IPS-18c (cell line): ENCODE measurements at regions not wholly inside any gene's neighbourhood (a gene's known extent, or its start where the extent isn't known, plus 50 kb on each side); places are given as distances from the start of the nearest gene placed in this dataset.

ENCODE experiments used
- H3K4me3 ChIP-seq: 2 replicates; pipeline ENCODE4 v1.7.0; 2013; ENCODE audit warnings: low read depth, mild to moderate bottlenecking, low read length, moderate library complexity; ENCODE audit not compliant: insufficient read depth
- H3K9me3 ChIP-seq: one replicate; pipeline ENCODE4 v1.6.1; 2013; ENCODE audit warnings: mild to moderate bottlenecking, low read length, moderate library complexity; ENCODE audit not compliant: control insufficient read depth, insufficient read depth

- Histone ChIP-seq H3K9me3 (no peaks in the 10 kb centered on the region), H3K4me3 (no peak overlapping the region)
Observed at GRCh38 chr7:130942211-130942964, 208.4 kb upstream of the KLF14 start.

DNA sequence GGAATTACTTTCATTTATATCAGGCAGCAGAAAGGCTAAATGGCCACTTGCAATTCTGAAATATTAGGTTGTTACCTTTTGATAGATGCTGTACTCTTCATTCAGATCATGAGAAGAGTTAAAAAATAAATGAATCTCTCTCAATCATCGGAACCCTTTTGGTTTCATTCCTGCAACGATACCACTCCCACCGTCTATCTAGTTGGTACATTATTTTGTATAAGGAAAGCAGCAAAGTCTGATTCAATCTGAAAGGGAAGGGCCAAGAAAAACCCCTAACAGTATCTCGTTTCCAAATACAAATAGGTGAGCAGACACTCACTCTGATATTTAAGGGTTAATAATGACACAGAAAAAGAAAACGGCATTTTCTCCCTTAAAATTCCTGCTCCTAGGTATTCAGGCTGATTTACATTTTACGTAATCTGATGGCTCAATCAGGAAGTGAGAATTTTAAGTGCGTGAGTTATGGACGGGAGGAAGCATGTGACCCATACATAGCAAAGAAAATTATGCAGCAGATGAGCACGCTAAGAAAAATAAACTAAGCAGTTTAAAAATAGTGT is 209.4 kb upstream of the KLF14 start:
- H3K9me3 ChIP-seq: no peaks in the 10 kb centered on the region
- H3K4me3 ChIP-seq: no peak overlapping the region

DNA sequence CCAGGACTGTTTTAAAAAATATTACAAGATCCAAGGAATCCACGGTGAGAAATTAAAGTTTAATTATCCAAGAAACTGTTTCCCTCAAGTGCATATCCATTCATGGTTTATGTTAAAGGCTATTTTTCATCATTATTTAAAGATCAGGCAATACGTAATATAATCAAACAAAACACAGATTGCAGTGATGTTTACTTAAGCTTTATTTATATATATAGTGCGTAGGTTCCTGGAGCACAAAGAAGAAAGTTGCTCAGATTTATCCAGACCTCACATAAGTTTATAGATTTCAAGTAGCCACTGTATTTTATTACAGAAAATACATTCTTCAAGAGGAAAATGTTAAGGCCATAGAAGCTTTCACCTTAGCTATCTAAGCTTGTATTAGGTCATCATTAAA is 210.0 kb upstream of the KLF14 start:
- Histone ChIP-seq H3K4me3 (no peak overlapping the region), H3K9me3 (no peaks in the 10 kb centered on the region)

- Histone ChIP-seq H3K9me3 (no peaks in the 10 kb centered on the region), H3K4me3 (no peak overlapping the region)
Observed at GRCh38 chr7:130944997-130945396, 211.0 kb upstream of the KLF14 start.

DNA sequence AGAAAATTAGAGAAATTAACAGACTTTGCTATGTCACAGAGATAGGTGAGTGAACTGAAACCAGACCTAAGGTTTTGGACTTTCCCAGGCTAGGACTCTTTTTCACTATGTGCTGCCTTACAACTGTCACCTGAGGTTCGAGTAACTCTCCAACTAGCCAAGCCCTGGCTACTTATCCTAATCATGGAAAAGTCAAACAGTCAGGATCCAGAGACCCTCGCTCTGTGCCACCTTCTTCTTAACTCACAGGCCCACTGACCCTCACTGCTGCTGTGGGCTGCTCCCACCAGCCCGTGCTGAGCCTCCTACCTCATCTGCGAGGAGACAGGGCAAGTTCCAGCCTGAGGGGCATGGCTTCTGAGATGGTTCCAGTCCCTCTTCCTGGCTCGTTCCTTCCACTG is 211.4 kb upstream of the KLF14 start:
- H3K9me3 ChIP-seq: no peaks in the 10 kb centered on the region
- H3K4me3 ChIP-seq: no peak overlapping the region

DNA sequence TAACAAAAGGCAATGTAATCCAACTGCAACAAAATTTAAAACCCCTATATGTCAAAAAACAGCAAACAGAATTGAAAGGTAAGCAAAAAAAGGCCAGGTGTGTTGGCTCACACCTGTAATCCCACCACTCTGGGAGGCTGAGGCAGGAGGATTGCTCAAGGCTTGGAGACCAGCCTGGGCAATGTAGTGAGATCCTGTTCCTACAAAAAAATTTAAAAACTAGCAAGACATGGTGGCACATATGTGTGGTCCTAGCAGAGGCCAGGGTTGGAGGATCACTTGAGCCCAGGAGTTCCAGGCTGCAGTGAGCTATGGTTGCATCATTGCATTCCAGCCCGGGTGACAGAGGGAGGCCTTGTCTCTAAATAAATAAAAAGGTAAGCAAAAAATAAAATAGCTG is 212.1 kb upstream of the KLF14 start:
- no peaks in the 10 kb centered on the region for H3K9me3 ChIP-seq
- H3K4me3 ChIP-seq: no peak overlapping the region

GRCh38 chr7:130947792-130948580 is 214.0 kb upstream of the KLF14 start:
- Histone ChIP-seq H3K4me3 (no peak overlapping the region), H3K9me3 (no peaks in the 10 kb centered on the region)

GRCh38 chr7:130948822-130949221 is 214.8 kb upstream of the KLF14 start:
- Histone ChIP-seq H3K4me3 (no peak overlapping the region), H3K9me3 (no peaks in the 10 kb centered on the region)

GRCh38 chr7:130949550-130949949 is 215.5 kb upstream of the KLF14 start:
- Histone ChIP-seq H3K4me3 (no peak overlapping the region), H3K9me3 (no peaks in the 10 kb centered on the region)

- no peak overlapping the region for H3K4me3 ChIP-seq
- no peaks in the 10 kb centered on the region for H3K9me3 ChIP-seq
Observed at GRCh38 chr7:130950054-130950453, 216.0 kb upstream of the KLF14 start.

GRCh38 chr7:130950741-130951140 is 216.7 kb upstream of the KLF14 start:
- Histone ChIP-seq H3K9me3 (no peaks in the 10 kb centered on the region), H3K4me3 (no peak overlapping the region)

DNA sequence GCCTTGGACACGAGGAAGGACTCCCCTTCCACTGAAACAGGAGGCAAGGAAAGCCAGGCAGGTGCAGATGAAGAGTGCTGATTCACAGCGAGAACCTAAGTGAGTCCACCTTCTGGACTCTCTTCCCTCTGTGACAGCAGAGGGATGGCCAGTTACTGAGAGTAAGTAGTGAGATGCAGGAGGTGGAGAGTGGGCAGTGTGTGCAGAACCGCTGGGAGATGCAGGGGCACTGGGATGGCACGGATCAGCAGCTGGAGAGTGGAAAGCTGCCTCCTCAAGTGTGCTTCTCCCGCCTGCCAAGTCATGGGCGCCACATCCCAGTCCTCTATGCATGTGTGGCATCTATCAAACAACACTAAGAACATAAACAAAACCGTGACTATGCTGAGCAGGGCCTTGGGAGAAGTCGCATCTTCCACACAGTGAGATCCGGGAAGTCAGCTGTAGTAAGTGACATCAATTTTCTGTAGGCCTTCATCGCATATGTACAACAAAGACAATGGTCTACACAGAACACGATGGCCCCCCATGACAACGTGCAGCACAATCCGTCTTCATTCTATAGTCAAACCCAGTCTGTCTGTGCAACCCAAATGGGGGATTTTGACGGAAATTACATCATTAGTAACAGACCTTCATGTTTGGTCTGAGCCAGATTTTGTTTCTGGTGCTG is 217.4 kb upstream of the KLF14 start:
- H3K9me3 ChIP-seq: no peaks in the 10 kb centered on the region
- no peak overlapping the region for H3K4me3 ChIP-seq

DNA sequence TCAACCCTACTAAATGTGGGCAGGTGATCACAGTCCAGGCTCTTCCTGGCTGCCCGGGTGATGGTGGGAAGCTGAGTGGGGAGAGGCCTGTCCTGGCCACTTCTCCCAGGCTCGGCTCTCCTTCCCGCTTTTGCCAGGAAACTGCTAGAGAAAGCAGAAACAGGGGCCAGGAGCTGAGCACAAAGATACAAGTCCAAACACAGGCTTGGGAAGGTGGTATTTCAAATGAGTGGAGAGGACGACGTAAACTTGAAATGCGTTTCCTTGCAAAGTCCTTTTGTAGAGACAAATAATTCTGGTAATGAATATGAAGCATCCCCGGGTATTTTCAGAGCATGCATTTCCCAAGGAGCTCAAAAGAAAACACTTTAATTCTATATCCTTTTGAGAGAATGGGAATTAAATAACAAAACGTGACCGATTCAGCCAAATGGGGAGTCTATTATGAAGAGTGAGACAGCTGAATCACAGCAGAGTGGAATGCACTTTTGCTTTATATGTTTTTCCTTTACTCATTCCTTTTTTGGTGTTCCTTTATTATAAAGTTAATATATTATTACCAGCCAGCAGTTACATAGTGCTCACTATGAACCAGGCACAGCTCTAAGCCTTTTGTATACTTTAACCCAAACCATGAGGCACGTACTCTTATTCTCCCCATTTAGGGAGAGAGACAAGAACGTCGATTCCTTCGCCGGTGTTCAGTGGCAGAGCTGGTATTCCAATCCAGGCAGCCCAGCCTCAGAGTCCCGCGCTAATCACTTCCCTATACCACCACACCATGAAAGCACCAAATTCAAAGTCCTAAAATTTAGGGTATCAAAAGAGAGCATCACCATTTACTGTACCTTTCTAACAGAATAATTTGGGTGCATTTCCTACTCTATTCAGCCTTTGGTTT is 218.2 kb upstream of the KLF14 start:
- Histone ChIP-seq H3K4me3 (no peak overlapping the region), H3K9me3 (no peaks in the 10 kb centered on the region)

DNA sequence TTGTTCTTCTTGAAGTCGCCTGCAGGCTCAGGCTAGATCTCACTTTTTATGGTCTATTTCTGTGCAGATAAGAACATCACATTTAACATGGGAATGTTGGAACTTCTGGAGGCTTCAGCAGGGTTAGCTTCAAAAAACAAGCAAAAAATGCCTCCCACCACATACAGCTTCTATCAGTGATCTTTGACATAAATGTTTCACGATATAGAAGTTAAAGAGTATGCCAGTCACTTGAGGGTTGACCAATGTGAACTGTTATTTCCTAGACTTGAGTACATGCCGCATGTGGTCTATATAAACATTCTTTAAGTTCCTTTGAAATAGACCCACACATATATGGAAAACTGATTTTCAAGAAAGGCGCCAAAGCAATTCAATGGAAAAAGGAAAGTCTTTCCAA is 219.2 kb upstream of the KLF14 start:
- no peaks in the 10 kb centered on the region for H3K9me3 ChIP-seq
- H3K4me3 ChIP-seq: no peak overlapping the region

DNA sequence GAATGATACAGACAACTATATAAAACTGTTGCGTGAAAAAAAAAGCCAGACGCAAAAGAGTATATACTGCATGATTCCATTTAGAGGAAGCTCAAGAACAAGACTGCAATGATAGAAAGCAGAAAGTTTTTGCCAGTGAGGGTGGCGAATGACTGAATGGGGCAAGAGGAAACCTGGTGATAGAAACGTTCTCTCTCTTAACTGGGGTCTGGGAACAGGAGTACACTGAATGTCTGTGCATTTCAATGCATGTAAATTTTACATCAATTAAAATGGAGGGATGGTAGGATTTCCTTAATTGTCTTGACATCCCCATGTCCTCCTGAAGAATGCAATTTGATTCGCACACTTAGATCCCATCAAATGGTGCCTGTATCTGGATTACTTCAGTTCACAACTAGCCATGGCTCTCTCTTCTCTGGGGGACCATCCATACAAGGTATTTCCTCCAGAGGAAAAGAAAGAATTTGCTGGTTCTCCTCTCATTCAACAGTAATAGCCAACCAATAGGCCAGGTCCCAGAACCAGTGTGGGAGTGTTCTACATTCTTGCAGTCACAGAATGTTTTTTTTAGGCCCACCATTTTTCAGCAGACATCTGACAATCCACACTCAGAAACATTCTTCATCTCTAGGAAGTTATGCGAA is 221.0 kb upstream of the KLF14 start:
- no peaks in the 10 kb centered on the region for H3K9me3 ChIP-seq
- H3K4me3 ChIP-seq: no peak overlapping the region

GRCh38 chr7:130955565-130955919 is 221.5 kb upstream of the KLF14 start:
- no peaks in the 10 kb centered on the region for H3K9me3 ChIP-seq
- H3K4me3 ChIP-seq: no peak overlapping the region
